ENCODE measurements at regions not wholly inside any gene's neighbourhood (a gene's known extent, or its start where the extent isn't known, plus 50 kb on each side); places are given as distances from the start of the nearest gene placed in this dataset.

DNA sequence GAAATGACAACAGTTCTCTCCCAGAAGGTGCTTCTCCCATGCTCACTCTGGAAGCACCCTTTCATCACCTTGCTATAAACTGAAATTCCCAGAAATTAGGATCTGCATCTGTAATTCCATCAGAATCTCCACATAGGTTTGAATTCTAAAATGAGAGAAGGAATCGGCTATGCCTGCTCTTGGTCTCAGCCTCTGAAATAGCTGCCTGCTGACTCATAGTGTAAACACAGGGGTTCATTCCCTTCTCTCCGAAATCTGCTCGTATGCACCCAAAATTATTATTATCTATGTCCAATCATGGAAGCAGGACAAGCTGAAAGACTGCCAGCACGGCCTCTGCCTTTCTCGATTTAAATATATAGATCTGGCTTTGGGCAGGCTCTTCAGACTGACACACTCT, 74.6 kb upstream of the TAB2 start:
- TF ChIP-seq, protein P1, sequence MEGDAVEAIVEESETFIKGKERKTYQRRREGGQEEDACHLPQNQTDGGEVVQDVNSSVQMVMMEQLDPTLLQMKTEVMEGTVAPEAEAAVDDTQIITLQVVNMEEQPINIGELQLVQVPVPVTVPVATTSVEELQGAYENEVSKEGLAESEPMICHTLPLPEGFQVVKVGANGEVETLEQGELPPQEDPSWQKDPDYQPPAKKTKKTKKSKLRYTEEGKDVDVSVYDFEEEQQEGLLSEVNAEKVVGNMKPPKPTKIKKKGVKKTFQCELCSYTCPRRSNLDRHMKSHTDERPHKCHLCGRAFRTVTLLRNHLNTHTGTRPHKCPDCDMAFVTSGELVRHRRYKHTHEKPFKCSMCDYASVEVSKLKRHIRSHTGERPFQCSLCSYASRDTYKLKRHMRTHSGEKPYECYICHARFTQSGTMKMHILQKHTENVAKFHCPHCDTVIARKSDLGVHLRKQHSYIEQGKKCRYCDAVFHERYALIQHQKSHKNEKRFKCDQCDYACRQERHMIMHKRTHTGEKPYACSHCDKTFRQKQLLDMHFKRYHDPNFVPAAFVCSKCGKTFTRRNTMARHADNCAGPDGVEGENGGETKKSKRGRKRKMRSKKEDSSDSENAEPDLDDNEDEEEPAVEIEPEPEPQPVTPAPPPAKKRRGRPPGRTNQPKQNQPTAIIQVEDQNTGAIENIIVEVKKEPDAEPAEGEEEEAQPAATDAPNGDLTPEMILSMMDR (IDR thresholded peaks at IDR 0.05; ENCODE audit: low read depth, low read length) = no peak
- no peak for TF ChIP-seq EZH2phosphoT487 (IDR thresholded peaks at IDR 0.05; ENCODE audit: low read depth)
